GM18519 (cell line): ENCODE measurements at regions not wholly inside any gene's neighbourhood (a gene's known extent, or its start where the extent isn't known, plus 50 kb on each side); places are given as distances from the start of the nearest gene placed in this dataset.
"Not testable (repeated sequence)": the region's sequence is repeated elsewhere in the genome, so short reads cannot be mapped to it uniquely, and the experiment has no call there.

Source experiments
- ATAC-seq: cut with Tn5 transposase; IDR thresholded peaks from one replicate; pipeline ENCODE4 v1.9.1; 2021; ENCODE audit warnings: mild to moderate bottlenecking, moderate library complexity; ENCODE audit not compliant: unreplicated experiment, low FRiP score

DNA sequence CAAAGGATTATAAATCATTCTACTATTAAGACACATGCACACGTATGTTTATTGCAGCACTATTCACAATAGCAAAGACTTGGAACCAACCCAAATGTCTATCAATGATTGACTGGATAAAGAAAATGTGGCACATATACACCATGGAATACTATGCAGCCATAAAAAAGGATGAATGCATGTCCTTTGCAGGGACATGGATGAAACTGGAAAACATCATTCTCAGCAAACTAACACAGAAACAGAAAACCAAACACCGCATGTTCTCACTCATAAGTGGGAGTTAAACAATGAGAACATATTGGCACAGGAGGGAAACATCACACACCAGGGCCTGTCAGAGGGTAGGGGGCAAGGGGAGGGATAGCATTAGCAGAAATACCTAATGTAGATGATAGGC, 646.7 kb upstream of the ARRDC3 start:
- not testable (repeated sequence) for ATAC-seq

DNA sequence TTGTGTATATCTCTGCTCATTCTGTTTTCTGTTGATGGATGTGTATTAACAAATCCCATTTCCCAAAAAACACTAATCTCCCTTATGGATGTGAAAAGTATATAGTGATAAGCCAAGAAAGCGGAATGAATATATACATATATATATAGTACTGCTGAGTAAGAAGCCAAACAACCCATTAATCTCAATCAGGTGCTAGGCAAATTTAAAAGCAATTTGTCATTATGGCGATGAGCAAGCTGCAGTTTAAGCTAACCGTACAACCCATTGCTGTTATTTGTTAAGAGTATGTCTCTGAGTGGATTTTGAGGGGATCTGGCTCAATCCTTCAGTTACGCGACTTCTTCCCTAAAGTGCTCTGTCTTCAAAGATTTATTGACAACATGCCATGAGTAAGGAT, 640.4 kb upstream of the ARRDC3 start:
- ATAC-seq, result no peak

GRCh38 chr5:92023141-92023471, 640.0 kb upstream of the ARRDC3 start:
- no peak for ATAC-seq

GRCh38 chr5:92022415-92023140, 639.5 kb upstream of the ARRDC3 start:
- no peak for ATAC-seq

- ATAC-seq, result no peak
These were observed 636.4 kb upstream of the ARRDC3 start for GRCh38 chr5:92019376-92019990.

GRCh38 chr5:92017776-92018175, 634.7 kb upstream of the ARRDC3 start:
- no peak for ATAC-seq

DNA sequence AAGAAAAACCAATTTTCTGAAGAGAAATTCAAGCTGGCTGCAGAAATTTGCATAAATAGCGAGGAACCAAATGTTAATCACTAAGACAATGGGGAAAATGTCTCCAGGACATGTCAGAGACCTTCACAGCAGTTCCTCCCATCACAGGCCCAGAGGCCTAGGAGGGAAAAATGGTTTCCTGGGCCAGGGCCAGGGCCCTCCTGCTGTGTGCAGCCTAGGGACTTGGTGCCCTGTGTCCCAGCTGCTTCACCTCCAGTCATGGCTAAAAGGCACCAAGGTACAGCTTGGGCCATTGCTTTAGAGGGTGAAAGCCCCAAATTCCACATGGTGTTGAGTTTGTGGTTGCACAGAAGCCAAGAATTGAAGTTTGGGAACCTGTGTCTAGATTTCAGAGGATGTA, 628.7 kb upstream of the ARRDC3 start:
- not testable (repeated sequence) for ATAC-seq

GRCh38 chr5:92003806-92004205, 620.7 kb upstream of the ARRDC3 start:
- no peak for ATAC-seq

- ATAC-seq, result no peak
These were observed 619.7 kb upstream of the ARRDC3 start for GRCh38 chr5:92002721-92003274.

- ATAC-seq, result no peak
These were observed 615.7 kb upstream of the ARRDC3 start for GRCh38 chr5:91998774-91999173.

GRCh38 chr5:91983869-91984268, 600.8 kb upstream of the ARRDC3 start:
- ATAC-seq, result no peak

DNA sequence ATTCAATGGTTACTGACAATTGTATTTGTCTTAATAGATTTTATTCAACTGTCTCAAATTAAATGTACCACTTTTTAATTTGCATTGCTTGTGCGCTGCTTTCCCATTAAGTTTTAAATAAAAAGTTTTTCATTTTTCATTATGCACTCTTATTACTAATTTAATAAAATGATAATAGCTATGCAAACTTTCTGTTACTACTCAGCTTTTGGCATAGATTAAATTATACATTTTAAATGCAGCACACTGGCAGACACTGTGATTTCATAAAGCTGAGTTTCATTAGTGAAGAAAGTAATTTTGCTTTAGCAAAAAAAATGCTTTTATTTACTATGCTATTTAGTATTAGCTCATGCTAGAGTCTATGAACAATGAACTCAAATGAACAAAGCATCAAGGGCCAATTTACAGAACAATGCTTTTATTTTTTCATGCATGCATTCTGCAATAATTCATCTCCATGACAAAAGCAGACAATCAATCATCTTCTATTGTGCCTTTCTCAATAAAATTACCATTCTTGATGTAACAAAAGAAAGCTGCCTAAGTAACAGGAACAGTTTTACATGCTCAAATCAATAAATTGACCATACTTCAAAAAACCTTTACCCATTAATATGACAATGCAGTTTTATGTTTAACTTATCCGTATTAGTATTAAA, 595.2 kb upstream of the ARRDC3 start:
- no peak for ATAC-seq

DNA sequence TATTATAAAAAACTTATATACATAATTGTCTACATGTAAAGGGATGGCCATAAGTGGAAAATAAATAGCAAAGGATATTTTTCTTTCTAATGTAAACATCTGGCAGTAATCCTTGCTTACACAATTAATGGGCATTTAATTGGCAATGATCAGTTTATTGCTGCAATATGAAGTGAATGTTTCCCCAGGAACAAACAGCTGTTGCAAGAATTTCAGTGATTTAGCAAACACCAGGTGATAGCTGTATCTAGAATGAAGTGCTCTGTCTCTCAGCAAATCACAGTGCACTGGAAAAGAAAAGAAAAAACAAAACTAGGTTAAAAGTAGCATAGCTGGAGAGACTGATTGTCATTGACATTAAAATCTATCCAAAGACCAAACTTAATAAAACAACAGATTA, 594.5 kb upstream of the ARRDC3 start:
- ATAC-seq, result no peak

GRCh38 chr5:91976451-91976850, 593.3 kb upstream of the ARRDC3 start:
- ATAC-seq, result no peak

DNA sequence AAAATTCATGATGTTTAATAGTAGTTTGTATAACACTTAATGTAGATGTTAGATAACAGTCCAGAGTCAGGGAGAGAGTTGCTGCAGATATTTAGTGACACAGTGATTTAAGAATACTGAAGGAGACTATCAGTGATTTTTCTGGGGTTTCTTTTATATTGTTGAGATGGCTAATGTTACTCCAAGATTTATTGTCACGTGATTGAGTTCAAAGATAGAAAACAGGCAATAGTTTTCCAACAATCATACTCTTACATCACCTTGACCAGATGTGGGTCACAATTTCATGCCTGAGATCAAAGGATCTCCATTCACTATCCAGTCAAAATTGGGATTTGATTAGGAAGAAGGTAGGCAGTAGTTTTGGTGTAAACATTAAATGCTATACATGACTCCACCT, 580.0 kb upstream of the ARRDC3 start:
- ATAC-seq, result no peak

GRCh38 chr5:91957666-91958065, 574.5 kb upstream of the ARRDC3 start:
- no peak for ATAC-seq

DNA sequence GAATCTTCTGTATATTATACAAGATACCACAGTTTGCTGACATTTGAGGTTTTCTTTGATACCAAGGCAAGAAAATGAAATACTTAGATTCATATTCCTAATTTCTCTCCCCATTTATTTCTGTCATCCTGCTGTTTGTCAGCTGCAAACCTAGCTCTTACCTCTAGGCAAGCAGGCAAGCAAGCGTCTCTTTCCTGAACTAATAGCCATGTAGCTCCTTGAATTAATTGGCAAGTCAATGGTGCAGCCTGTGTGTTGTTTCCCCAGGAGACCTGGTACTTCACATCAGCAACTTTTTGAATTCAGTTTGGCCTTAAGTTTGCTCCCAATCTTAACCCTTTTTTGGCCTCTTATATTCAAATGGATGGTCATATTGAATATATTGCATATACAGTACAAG, 573.6 kb upstream of the ARRDC3 start:
- ATAC-seq, result no peak

DNA sequence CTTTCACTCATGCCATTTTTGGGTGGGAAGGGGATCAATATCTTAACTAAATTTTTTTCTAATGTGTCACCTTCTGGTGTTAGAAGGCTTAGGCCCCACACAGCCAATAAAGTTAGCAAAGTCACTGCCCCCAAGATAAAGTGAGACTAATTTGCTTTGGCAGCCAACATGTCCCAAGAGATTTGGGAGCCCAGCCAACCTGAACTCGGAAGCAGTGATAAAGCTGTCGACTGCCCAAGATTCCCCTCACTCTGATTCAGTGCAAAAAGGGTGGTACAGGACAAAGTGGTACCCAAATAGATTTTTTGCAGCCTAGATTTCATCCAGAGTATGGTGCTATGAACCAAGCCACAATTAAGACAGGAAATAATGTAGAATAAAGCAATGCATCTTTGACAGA, 572.5 kb upstream of the ARRDC3 start:
- ATAC-seq, result no peak

DNA sequence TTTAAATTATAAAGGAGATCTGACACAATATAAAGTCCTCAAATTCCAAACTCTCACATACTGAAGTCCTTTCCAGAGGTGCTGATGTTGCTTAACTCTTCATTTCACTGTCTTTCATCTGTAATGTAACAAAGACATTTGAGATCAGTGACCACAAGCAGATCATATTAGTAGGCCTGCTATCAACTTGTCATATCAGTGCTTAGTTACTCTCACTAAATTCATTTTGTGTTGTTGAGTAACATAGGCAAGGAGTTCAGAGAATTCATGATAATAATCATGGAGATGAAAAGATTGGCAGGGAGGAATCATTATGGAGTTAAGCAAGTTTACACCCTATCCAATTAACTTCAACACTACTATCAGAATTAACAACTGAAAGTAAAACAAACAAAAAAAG, 571.0 kb upstream of the ARRDC3 start:
- no peak for ATAC-seq

- no peak for ATAC-seq
These were observed 567.2 kb upstream of the ARRDC3 start for GRCh38 chr5:91950328-91950727.

GRCh38 chr5:91946870-91947269, 563.8 kb upstream of the ARRDC3 start:
- ATAC-seq, result no peak

DNA sequence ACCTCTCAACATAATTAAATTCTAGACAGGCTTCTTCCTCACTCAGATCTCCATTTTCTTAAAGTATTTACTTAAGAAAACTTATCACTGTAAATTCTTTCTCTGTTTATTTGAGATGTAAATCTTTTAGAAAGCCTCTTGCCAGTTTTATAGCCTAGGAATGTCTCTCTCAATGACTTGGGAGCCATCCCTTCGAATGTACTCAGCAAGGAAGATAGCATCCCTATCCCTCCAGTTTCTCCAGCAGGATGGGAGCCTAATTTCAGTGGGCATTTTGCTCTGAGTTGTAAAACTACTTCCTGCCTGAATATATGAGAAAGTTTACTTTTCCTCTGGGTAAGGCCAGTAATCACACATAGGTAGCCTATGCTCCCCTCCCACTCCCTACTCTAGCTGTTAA, 558.5 kb upstream of the ARRDC3 start:
- no peak for ATAC-seq
